ENCODE measurements at regions not wholly inside any gene's neighbourhood (a gene's known extent, or its start where the extent isn't known, plus 50 kb on each side); places are given as distances from the start of the nearest gene placed in this dataset.

- ATAC-seq (ENCODE audit: low read depth) (no peak), DNase-seq (no peak)
- H3K9ac ChIP-seq (ENCODE audit: low read length) = no peak overlapping the region
- H3K27ac ChIP-seq (ENCODE audit: low read length in 2 of 2) = no peak overlapping the region
- H3K4me2 ChIP-seq (replicated peaks; ENCODE audit: low read depth, low read length, poor library complexity, severe bottlenecking) = no peak overlapping the region
- Mint-ChIP-seq H3K9me3 (ENCODE audit: insufficient read depth) (peaks cover 2% of the 10 kb centered on the region), H3K4me3 (no peak overlapping the region), H3K4me1 (no peaks in the 10 kb centered on the region), H3K27me3 (no peaks in the 10 kb centered on the region), H3K27ac (no peak overlapping the region)
- H3K4me3 ChIP-seq (ENCODE audit: control extremely low read depth in 1 of 5, extremely low read depth in 1 of 5, insufficient read depth in 1 of 5, low read depth in 2 of 5, low read length in 4 of 5) = no peak overlapping the region
- no peaks in the 10 kb centered on the region for H3K4me1 ChIP-seq (ENCODE audit: control insufficient read depth in 2 of 2, insufficient read depth in 2 of 2, low read length in 2 of 2)
- H2AFZ ChIP-seq (ENCODE audit: insufficient read depth, low read depth, low read length, poor library complexity, severe bottlenecking) = no peak overlapping the region
- TF ChIP-seq EZH2 (IDR thresholded peaks at IDR 0.05; ENCODE audit: borderline replicate concordance, insufficient read depth, low read depth, low read length, poor library complexity, severe bottlenecking) (no peak), CTCF (IDR thresholded peaks at IDR 0.05) (no peak)
- ChIA-PET POLR2A (no interaction called here), CTCF (no interaction called here)
- no peaks in the 10 kb centered on the region for H3K27me3 ChIP-seq (replicated peaks in 1 of 4; ENCODE audit: control extremely low read depth in 1 of 4, control insufficient read depth in 3 of 4, insufficient read depth in 4 of 4, low read length in 3 of 4)
- H3K36me3 ChIP-seq (replicated peaks in 1 of 2; ENCODE audit: control extremely low read depth in 1 of 2, control insufficient read depth in 1 of 2, extremely low read depth in 1 of 2, insufficient read depth in 2 of 2, low read length in 1 of 2) = no peaks in the 10 kb centered on the region
- H4K20me1 ChIP-seq (ENCODE audit: control insufficient read depth, insufficient read depth, low read length, poor library complexity, severe bottlenecking) = no peaks in the 10 kb centered on the region
- intact Hi-C loops (cut with micrococcal nuclease) = no loop called here
- peaks cover 0 to 6% (median 0%) of the 10 kb centered on the region in 3 donors for H3K9me3 ChIP-seq (ENCODE audit: control extremely low read depth in 1 of 3, control insufficient read depth in 2 of 3, insufficient read depth in 1 of 3, low read length in 2 of 3)
- no peaks in the 10 kb centered on the region for H3K79me2 ChIP-seq (ENCODE audit: control insufficient read depth, insufficient read depth, low read length)
Observed at GRCh38 chr2:208594642-208595385, 188.2 kb downstream of the PTH2R start.

GRCh38 chr2:208595386-208596275, 189.0 kb downstream of the PTH2R start:
- Histone ChIP-seq H3K27ac (ENCODE audit: low read length in 2 of 2) (no peak overlapping the region), H3K9ac (ENCODE audit: low read length) (no peak overlapping the region), H3K79me2 (ENCODE audit: control insufficient read depth, insufficient read depth, low read length) (no peaks in the 10 kb centered on the region), H3K4me1 (ENCODE audit: control insufficient read depth in 2 of 2, insufficient read depth in 2 of 2, low read length in 2 of 2) (no peaks in the 10 kb centered on the region), H3K36me3 (replicated peaks in 1 of 2; ENCODE audit: control extremely low read depth in 1 of 2, control insufficient read depth in 1 of 2, extremely low read depth in 1 of 2, insufficient read depth in 2 of 2, low read length in 1 of 2) (no peaks in the 10 kb centered on the region), H3K4me2 (replicated peaks; ENCODE audit: low read depth, low read length, poor library complexity, severe bottlenecking) (no peak overlapping the region), H3K4me3 (ENCODE audit: control extremely low read depth in 1 of 5, extremely low read depth in 1 of 5, insufficient read depth in 1 of 5, low read depth in 2 of 5, low read length in 4 of 5) (no peak overlapping the region), H3K27me3 (replicated peaks in 1 of 4; ENCODE audit: control extremely low read depth in 1 of 4, control insufficient read depth in 3 of 4, insufficient read depth in 4 of 4, low read length in 3 of 4) (no peaks in the 10 kb centered on the region), H3K9me3 (ENCODE audit: control extremely low read depth in 1 of 3, control insufficient read depth in 2 of 3, insufficient read depth in 1 of 3, low read length in 2 of 3) (peaks cover 0 to 8% (median 0%) of the 10 kb centered on the region in 3 donors), H4K20me1 (ENCODE audit: control insufficient read depth, insufficient read depth, low read length, poor library complexity, severe bottlenecking) (no peaks in the 10 kb centered on the region), H2AFZ (ENCODE audit: insufficient read depth, low read depth, low read length, poor library complexity, severe bottlenecking) (no peak overlapping the region)
- WGBS (ENCODE audit: insufficient coverage) = 80% methylated on average over 1 of the region's 3 CpGs
- ChIA-PET CTCF (no interaction called here), POLR2A (no interaction called here)
- no peaks in the 10 kb centered on the region for H3K4me1 Mint-ChIP-seq
- H3K9me3 Mint-ChIP-seq (ENCODE audit: insufficient read depth) = peaks cover 9% of the 10 kb centered on the region
- intact Hi-C loops (cut with micrococcal nuclease) = no loop called here
- no peak for TF ChIP-seq EZH2 (IDR thresholded peaks at IDR 0.05; ENCODE audit: borderline replicate concordance, insufficient read depth, low read depth, low read length, poor library complexity, severe bottlenecking)
- DNase-seq (no peak), ATAC-seq (ENCODE audit: low read depth) (no peak)
- no peak overlapping the region for H3K4me3 Mint-ChIP-seq
- H3K27me3 Mint-ChIP-seq = no peaks in the 10 kb centered on the region
- H3K27ac Mint-ChIP-seq = no peak overlapping the region
